SW 1271 (cell line): ENCODE measurements at regions not wholly inside any gene's neighbourhood (a gene's known extent, or its start where the extent isn't known, plus 50 kb on each side); places are given as distances from the start of the nearest gene placed in this dataset.

ENCODE experiments used
- DNase-seq, 2 experiments: peaks; one replicate each; lab custom pipeline; 2025; lab: John Stamatoyannopoulos, UW

- DNase-seq = no peak
Observed at GRCh38 chr10:4733150-4733842, 92.7 kb upstream of the AKR1E2 start.

GRCh38 chr10:4730998-4731397 is 95.0 kb upstream of the AKR1E2 start:
- no peak for DNase-seq

- peak; percentile 4 to 83 for DNase-seq
Observed at GRCh38 chr10:4725917-4726606, 99.9 kb upstream of the AKR1E2 start.

DNA sequence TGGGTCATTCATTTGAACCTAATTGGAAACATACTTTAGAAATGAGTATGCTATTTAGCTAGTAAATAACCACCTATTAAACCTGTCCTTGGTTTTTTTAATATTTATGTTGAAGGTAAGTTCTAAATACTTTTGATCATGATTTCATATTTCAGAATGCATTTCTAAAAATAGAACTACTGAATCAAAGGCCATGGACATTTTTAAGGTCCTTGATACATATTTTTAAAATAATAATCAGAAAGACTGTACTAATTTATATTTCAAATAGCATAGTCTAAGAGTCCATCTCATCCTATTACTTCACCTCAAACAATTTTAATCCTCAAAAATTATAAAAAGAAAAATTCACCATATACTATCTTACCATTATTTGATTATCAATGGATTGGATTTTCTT is 102.1 kb upstream of the AKR1E2 start:
- DNase-seq = no peak

GRCh38 chr10:4721999-4722753 is 103.8 kb upstream of the AKR1E2 start:
- DNase-seq = no peak

GRCh38 chr10:4720463-4720862 is 105.5 kb upstream of the AKR1E2 start:
- no peak for DNase-seq

- DNase-seq = no peak
Observed at GRCh38 chr10:4719671-4720070, 106.3 kb upstream of the AKR1E2 start.

DNA sequence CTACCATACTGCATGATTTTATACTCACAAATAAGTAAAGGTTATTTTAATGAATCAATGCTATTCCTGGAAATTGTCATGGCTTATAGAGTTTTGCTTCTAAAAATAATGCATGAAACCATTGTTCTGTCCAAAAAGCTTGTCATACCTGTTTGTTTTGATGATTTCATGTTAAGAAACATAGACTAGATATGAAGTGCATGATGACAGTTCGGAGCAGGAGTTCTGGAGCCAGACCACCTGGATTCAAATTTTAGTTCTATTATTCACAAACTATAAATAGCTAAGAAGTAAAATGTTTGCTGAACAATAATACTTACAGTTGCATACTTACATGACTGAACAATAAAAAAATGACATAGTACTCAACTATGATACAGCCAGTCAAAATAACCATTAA is 107.0 kb upstream of the AKR1E2 start:
- no peak for DNase-seq

- DNase-seq = no peak
Observed at GRCh38 chr10:4718544-4718943, 107.5 kb upstream of the AKR1E2 start.

DNA sequence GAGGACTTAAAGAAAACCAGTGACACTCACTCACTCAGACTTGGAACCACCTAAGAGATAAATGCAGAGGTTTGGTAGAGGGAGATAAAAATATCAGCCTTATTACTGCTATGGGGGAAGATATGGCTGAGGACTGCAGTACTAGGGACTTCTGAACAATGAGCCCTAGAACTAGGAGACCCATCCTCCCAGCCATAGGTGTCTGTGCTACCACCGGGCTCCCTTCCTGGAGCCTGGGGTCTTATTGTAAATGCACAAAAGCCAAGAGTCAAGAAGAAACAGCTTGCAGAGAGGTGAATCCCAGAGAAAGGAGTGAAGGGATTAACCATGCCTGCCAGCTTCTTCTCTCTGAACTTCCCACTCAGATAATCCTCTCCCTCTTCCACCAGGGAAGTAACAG is 108.3 kb upstream of the AKR1E2 start:
- DNase-seq = no peak

GRCh38 chr10:4710858-4711257 is 115.1 kb upstream of the AKR1E2 start:
- DNase-seq = no peak

- DNase-seq = no peak
Observed at GRCh38 chr10:4708123-4708759, 117.8 kb upstream of the AKR1E2 start.

DNA sequence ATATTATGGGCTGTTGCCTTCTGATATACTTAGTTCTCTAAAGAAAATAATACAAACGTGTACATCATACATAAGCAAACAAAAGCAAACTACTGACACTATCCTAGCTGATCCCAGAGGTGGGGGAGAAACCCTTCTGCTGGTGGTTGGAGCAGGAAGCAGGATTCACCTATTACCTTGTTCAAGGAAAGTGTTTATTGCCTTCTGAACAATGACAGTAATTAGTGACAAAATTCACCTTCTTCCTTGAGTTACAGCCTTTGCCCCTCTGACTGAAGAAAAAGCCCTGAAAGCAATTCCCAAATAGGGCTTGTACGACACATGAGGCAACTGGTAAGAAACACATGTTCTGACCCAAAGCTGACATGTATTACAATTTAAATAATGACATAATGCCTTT is 118.8 kb upstream of the AKR1E2 start:
- no peak for DNase-seq

- peak; percentile 43 to 80 for DNase-seq
Observed at GRCh38 chr10:4704034-4704545, 121.9 kb upstream of the AKR1E2 start.

DNA sequence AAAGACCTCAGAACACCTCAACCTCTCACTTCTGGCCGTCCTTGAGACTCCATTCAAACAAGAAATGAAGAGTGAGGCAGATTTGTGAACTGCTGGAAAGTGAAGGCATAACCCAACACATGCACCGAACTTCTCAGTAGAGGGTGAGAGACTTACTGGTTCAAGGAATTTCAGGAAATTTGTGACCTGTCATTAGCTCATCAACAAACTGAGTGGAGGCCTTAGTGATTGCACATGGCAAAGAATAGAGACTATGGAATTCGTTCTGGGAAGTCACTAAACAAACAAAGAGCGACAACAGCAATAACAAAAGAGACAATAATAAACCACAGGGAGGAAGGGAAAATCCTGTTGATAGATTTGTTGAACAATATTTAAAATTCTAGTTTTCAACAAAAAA is 125.0 kb upstream of the AKR1E2 start:
- no peak for DNase-seq

DNA sequence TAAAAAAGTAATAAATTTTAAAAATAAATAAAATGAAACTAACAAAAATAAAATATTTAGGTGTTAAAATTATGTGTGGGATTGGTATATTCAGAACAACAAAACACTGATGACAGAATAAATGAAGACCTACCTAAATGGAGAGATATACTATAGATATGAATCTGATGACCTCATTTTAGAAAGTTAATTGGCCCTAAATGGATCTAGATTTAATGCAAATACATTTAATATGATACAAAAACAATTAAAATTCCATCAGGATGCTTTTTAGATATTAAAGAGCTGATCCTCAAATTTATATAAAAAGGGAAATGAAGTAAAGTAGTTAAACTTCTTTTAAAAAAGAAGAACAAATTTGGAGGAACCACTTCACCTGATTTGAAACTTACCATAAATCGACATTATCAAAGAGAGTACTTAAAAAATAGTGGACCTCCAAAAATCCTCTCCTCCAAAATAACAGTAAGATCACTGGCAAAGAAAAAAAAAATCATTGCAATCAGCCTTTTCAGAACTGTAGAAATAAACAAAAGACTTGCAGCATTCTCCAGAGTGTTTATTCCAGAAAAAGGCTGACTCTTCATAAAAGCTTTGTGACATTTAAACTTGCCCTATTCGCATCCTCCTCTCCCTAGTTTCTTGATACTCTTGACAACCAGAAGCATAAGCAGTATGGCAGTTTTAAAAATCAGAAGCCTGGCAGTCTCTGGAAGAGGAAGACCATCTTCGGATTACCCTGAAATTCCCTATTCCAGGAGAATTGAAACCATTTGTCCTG is 125.9 kb upstream of the AKR1E2 start:
- DNase-seq = no peak

GRCh38 chr10:4698075-4698474 is 127.9 kb upstream of the AKR1E2 start:
- no peak for DNase-seq

DNA sequence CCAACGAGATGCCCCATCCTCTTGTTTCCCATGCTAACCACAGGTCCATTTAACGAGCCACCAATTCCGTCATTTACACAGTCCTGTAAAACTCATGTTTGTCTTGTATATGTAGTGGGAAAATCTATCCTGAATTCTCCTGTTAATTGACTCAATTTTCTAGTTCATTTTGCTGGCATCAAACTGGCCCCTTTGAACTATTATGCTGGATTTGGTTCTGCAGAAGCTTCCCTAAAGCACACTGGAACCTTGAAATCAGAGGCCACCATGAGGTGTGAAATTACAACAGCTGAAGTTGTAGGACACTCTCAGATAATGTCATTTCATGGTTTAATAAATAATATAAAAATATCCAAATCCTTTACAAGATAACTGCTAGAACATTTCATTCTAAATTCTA is 129.8 kb upstream of the AKR1E2 start:
- DNase-seq = no peak

DNA sequence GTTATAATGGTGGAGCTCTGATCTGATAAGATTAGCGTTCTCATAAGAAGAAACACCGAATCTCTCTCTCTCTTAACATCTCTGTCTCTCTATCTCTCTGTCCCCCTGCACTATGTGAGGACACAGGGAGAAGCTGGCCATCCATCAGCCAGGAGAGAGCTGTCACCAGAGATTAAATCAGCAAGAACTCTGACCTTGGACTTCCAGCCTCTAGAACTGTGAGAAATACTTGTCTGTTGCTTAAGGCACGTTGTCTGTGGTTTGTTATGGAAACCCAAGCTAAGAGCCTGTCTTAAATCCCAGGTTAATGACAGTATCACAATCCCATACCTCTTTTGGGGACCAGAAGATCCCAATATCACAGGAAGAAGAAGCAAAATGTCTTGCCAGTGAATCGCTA is 132.0 kb upstream of the AKR1E2 start:
- no peak for DNase-seq

- DNase-seq = no peak
Observed at GRCh38 chr10:4692206-4692605, 133.8 kb upstream of the AKR1E2 start.

- DNase-seq = no peak
Observed at GRCh38 chr10:4691776-4692175, 134.2 kb upstream of the AKR1E2 start.

DNA sequence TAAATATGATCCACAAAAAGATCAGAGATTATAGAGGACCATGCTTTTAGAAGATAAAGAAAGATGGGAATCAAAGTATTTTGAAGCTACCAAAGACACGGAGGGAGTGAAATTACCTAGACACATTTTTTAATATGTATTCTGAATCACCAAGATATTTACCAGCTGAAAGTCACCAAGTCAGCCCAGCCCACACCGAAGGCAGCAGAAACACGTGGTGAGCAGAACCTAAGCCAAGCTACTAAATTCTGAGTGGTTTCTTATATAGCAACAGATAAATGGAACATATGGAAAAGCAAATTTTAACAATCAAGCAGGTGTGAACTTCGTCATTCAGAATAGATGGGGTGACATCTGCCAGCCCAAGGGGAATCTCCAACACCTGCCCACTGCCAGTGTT is 134.7 kb upstream of the AKR1E2 start:
- DNase-seq = no peak
